Pancreas (tissue), 10 donors: ENCODE measurements at regions not wholly inside any gene's neighbourhood (a gene's known extent, or its start where the extent isn't known, plus 50 kb on each side); places are given as distances from the start of the nearest gene placed in this dataset.
"Not testable (repeated sequence)": the region's sequence is repeated elsewhere in the genome, so short reads cannot be mapped to it uniquely, and the experiment has no call there.

Experiments used
- ATAC-seq, 4 donors: fragments of 200-7000 bp; cut with Tn5 transposase; one replicate each; pipeline versions ENCODE4 v1.8.0 to v1.9.1; 2020; ENCODE audit warnings: mild to moderate bottlenecking in 4 of 4, moderate library complexity in 4 of 4
- DNase-seq, 6 donors: peaks; one replicate each; pipeline ENCODE4 v3.0.0-alpha.2; 2020
- FAIRE-seq: peaks from 2 replicates; lab custom pipeline; 2012; peaks lifted over from hg19 to GRCh38; lab: Jason Lieb, UNC
- H3K27ac ChIP-seq, 4 donors: fragments of 200-600 bp; sonication (generic); 1 replicate in 3 of 4; 2 replicates in 1 of 4; pipeline versions ENCODE4 v1.5.0 to v1.8.0; 2020
- H3K27me3 ChIP-seq, 4 donors: fragments of 200-600 bp; one replicate each; pipeline ENCODE4 v1.8.0; 2021
- H3K36me3 ChIP-seq, 3 donors: fragments of 200-600 bp; sonication (generic) in 1 of 3; one replicate each; pipeline versions ENCODE4 v1.5.0 to v1.8.0; 2020 to 2021
- H3K4me1 ChIP-seq, 3 donors: fragments of 200-600 bp; one replicate each; pipeline ENCODE4 v1.8.0; 2021
- H3K4me3 ChIP-seq, 4 donors: fragments of 200-600 bp; sonication (generic) in 2 of 4; one replicate each; pipeline versions ENCODE4 v1.5.0 to v1.8.0; 2020 to 2021
- H3K9me3 ChIP-seq, 4 donors: fragments of 200-600 bp; one replicate each; pipeline ENCODE4 v1.8.0; 2021
- WGBS, 2 donors: extraction: QIAGEN DNeasy Blood & Tissue Kit; methylation state at CpG; one replicate each; pipeline ENCODE4 v1.1.7; 2013; 5-methylcytosine and 5-hydroxymethylcytosine counted together
- intact Hi-C, 3 donors: fragments of 100-400 bp; cut with DNase I; formaldehyde crosslinking; loops; one replicate each; pipeline versions ENCODE4 v1.11.1 to v1.14.2; 2022
- TF ChIP-seq, protein P1 (sequence below), 4 donors: fragments of 200-600 bp; sonication (generic) in 3 of 4; IDR thresholded peaks; one replicate each; pipeline versions ENCODE4 v1.5.0 to v1.8.0; 2021; ENCODE audit warnings: antibody characterized with exemption in 4 of 4
- donor health status: healthy with polysubstance abuse.
- donor health status: DM: no; HTN: no; CAD: no; lungs with moderate emphysema.
- donor health status: DM: no; HTN: no; CAD: no.
- donor health status: control.
- donor health status: control.
- donor health status: Bipolar disorder and iron deficiency.
- donor health status: DM: yes; HTN: yes; CAD: no.
- donor health status: DM: no; HTN: no; CAD: no.
- donor health status: DM: no; HTN: no; CAD: no.
- donor health status: DM: yes; HTN: yes; CAD: no.

DNA sequence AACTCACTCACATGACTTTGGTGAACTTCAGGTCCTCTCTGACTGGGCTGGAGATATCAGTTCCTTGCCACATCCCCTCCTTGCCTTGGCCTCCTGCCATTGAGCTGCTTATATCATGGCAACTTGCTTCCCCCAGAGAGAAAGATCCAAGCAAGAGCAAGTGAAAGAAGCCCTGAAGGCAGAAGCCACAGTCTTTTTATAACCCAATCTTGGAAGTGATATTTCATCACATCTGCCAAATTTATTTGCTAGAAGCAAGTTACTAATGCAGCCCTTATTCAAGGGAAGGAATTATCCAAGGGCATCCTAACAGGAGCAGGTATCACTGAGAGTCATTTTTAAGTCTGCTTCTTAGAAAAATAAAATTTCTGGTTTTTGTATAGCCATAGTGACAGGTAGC is 127.8 kb downstream of the SLC38A4 start:
- FAIRE-seq (no peak), ATAC-seq (no peak), DNase-seq (no peak)
- H3K4me1 ChIP-seq = no peaks in the 10 kb centered on the region
- no peak overlapping the region for H3K27ac ChIP-seq
- no peaks in the 10 kb centered on the region for H3K36me3 ChIP-seq
- H3K27me3 ChIP-seq = no peaks in the 10 kb centered on the region
- no peaks in the 10 kb centered on the region for H3K9me3 ChIP-seq
- intact Hi-C loops = no loop called here
- no peak overlapping the region for H3K4me3 ChIP-seq
- TF ChIP-seq, protein P1, sequence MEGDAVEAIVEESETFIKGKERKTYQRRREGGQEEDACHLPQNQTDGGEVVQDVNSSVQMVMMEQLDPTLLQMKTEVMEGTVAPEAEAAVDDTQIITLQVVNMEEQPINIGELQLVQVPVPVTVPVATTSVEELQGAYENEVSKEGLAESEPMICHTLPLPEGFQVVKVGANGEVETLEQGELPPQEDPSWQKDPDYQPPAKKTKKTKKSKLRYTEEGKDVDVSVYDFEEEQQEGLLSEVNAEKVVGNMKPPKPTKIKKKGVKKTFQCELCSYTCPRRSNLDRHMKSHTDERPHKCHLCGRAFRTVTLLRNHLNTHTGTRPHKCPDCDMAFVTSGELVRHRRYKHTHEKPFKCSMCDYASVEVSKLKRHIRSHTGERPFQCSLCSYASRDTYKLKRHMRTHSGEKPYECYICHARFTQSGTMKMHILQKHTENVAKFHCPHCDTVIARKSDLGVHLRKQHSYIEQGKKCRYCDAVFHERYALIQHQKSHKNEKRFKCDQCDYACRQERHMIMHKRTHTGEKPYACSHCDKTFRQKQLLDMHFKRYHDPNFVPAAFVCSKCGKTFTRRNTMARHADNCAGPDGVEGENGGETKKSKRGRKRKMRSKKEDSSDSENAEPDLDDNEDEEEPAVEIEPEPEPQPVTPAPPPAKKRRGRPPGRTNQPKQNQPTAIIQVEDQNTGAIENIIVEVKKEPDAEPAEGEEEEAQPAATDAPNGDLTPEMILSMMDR (IDR thresholded peaks at IDR 0.05) = no peak

DNA sequence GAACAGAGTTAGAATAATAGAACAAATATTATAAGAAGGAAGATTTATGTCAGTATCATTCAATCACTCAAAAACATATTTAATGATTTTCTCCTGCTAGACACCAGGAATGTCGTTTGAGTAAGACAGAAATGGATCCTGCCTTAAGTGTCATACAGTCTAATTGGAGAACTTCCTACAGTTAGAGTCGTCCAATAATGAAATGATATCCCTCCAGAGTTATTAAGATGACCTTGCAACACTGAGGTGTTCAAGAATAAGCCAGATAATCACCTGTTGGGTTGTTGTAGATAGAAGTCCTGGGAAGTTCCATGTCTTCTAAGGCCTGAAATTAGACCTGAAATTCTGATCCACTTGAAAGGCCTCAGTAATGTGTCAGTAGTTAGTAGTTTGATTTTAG is 132.3 kb downstream of the SLC38A4 start:
- H3K4me1 ChIP-seq = no peaks in the 10 kb centered on the region
- no peaks in the 10 kb centered on the region for H3K36me3 ChIP-seq
- DNase-seq (no peak), ATAC-seq (no peak), FAIRE-seq (no peak)
- H3K27me3 ChIP-seq = no peaks in the 10 kb centered on the region
- WGBS, 2 donors = 60 to 68% methylated on average over 2 of the region's 2 CpGs
- no peak overlapping the region for H3K4me3 ChIP-seq
- H3K9me3 ChIP-seq = no peaks in the 10 kb centered on the region
- TF ChIP-seq, protein P1 (IDR thresholded peaks at IDR 0.05) = no peak
- no peak overlapping the region for H3K27ac ChIP-seq
- intact Hi-C loops = no loop called here

DNA sequence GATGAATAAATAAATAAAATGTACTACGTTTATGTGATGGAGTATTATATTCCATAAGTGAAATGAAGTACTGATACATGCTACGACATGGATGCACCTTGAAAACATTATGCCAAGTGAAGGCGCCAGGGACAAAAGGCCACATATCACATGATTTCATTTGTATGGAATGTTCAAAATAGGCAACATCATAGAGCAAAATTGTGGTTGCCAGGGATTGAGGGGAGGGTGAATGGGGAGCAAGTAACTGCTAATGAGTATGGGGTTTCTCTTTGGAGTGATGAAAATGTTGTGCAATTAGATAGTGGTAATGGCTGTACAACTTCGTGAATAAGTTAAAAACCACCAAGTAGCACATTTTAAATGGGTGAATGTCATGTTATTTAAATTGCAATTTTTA is 132.8 kb downstream of the SLC38A4 start:
- Histone ChIP-seq H3K27ac (no peak overlapping the region), H3K27me3 (no peaks in the 10 kb centered on the region), H3K9me3 (no peaks in the 10 kb centered on the region), H3K4me3 (no peak overlapping the region), H3K4me1 (no peaks in the 10 kb centered on the region), H3K36me3 (no peaks in the 10 kb centered on the region)
- 86 to 87% methylated on average over 4 of the region's 4 CpGs for WGBS, 2 donors
- TF ChIP-seq, protein P1 (IDR thresholded peaks at IDR 0.05) = no peak
- ATAC-seq = no peak
- DNase-seq = no peak
- intact Hi-C loops = no loop called here
- no peak for FAIRE-seq

DNA sequence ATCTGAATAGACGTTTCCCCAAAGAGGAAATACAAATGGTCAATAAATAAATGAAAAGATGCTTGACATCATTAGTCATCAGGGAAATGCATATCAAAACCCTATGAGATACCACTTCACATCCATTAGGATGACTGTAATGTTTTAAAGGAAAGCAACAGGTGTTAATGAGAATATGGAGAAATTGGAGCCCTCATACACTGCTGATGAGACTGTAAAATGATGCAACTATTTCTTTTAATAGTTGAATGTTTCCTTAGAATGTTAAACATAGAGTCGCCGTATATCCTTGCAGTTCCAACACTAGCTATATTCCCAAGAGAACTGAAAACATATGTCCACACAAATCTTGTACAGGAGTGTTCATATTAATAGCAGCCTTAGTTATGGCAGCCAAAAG is 133.2 kb downstream of the SLC38A4 start:
- H3K36me3 ChIP-seq = no peaks in the 10 kb centered on the region
- TF ChIP-seq, protein P1 (IDR thresholded peaks at IDR 0.05) = no peak
- no peak overlapping the region for H3K4me3 ChIP-seq
- ATAC-seq (no peak), DNase-seq (no peak), FAIRE-seq (no peak)
- no peaks in the 10 kb centered on the region for H3K9me3 ChIP-seq
- intact Hi-C loops = no loop called here
- H3K27ac ChIP-seq = no peak overlapping the region
- H3K27me3 ChIP-seq = no peaks in the 10 kb centered on the region
- no peaks in the 10 kb centered on the region for H3K4me1 ChIP-seq
- 81 to 82% methylated on average over 3 of the region's 3 CpGs for WGBS, 2 donors

DNA sequence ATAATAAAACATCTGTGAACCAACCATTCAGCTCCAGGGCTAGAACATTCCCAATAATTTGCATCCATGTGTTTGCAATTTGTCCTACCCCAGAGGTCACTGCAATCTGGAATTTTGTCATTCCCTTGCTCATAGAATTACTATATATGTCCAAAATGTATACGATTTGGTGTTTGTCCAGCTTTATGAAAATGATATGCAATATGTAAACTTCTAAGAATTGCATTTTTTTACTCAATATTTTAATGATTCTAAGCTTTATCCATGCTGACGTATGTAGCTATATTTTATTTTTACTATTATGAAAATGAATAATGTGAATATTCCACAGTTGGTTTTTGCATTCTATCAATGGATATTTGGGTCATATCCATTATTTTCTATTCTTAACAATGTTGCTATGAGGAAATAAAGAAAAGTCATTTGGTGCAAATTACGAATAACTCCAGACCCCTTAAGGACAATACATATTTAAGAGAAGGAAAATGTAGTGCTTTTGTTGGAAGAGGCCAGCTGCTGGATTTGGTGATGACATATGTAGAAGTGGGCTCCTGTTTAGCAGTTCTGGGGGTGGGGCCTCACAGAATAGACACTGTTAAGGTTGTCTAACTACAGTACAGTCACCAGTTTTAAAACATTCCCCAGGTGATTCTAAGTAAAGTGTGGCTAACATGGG is 139.4 kb downstream of the SLC38A4 start:
- ATAC-seq = no peak
- 88 to 89% methylated on average over 3 of the region's 3 CpGs for WGBS, 2 donors
- no peak for FAIRE-seq
- TF ChIP-seq, protein P1 (IDR thresholded peaks at IDR 0.05) = no peak
- intact Hi-C loops = no loop called here
- Histone ChIP-seq H3K36me3 (no peaks in the 10 kb centered on the region), H3K4me3 (no peak overlapping the region), H3K4me1 (no peaks in the 10 kb centered on the region), H3K9me3 (no peaks in the 10 kb centered on the region), H3K27ac (no peak overlapping the region), H3K27me3 (no peaks in the 10 kb centered on the region)
- no peak for DNase-seq

DNA sequence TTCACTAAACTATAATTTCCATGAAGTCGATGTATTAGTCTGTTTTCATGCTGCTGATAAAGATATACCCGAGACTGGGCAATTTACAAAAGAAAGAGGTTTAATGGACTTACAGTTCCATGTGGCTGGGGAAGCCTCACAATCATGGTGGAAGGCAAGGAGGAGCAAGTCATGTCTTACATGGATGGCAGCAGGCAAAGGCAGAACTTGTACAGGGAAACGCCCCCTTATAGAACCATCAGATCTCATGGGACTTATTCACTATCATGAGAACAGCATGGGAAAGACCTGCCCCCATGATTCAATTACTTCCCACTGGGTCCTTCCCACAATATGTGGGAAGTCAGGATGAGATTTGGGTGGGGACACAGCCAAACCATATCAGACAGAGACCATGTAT is 141.6 kb downstream of the SLC38A4 start:
- H3K27ac ChIP-seq, FAIRE-seq, ATAC-seq, H3K36me3 ChIP-seq, H3K9me3 ChIP-seq, H3K4me3 ChIP-seq, H3K4me1 ChIP-seq, H3K27me3 ChIP-seq, DNase-seq: not testable (repeated sequence)
- WGBS, 2 donors = 94 to 96% methylated on average over 3 of the region's 3 CpGs
- intact Hi-C loops = loop anchor here in 1 of 3 donors (5.0 kb wide), 1 partner anchor 248 kb away; no protein-coding TSS in a partner anchor
